Heart left ventricle (tissue), 13 donors: ENCODE measurements at regions not wholly inside any gene's neighbourhood (a gene's known extent, or its start where the extent isn't known, plus 50 kb on each side); places are given as distances from the start of the nearest gene placed in this dataset.

Experiments
- CTCF ChIP-seq, 12 donors: fragments of 200-600 bp; sonication (generic) in 4 of 12; IDR thresholded peaks; one replicate each; pipeline versions ENCODE4 v1.5.0 to v1.8.0; 2018 to 2022; ENCODE audit warnings: antibody characterized with exemption in 12 of 12, mild to moderate bottlenecking in 5 of 12
- POLR2A ChIP-seq, 2 donors: fragments of 450-650 bp; IDR thresholded peaks; one replicate each; pipeline ENCODE4 v1.6.1; 2017; ENCODE audit warnings: antibody characterized with exemption in 2 of 2, mild to moderate bottlenecking in 2 of 2, moderate library complexity in 2 of 2
- donor health status: ischemic (EF 13 %, LVEDD 7.1; RV severe dilation, severe dysfunction).
- donor health status: DM: no; HTN: yes; CAD: no.
- donor health status: DM: no; HTN: no; CAD: no.
- donor health status: ischemic (EF 25% LVEDD 6.9; RV normal size, moderate dysfunction).
- donor health status: ischemic (EF 25% LVEDD 5.7; RV mildly dilated, moderate dysfunction).
- donor health status: ischemic (EF 35%, LVEDD 5.7; RV mildly dilated, moderate dysfunction).
- donor health status: nonischemic (EF 11% LVEDD 7.7; RV severe dilation, severe dysfunction).
- donor health status: DM: yes; HTN: yes; CAD: no.
- donor health status: PGD.
- donor health status: ischemic (EF 29% LVEDD 5.4; RV normal size, mild dysfunction).
- donor health status: nonischemic (EF 23%, LVEDD 6.1; RV moderate dilation, normal function).

GRCh38 chr2:65706411-65706810, 274.0 kb upstream of the SPRED2 start:
- TF ChIP-seq CTCF (IDR thresholded peaks at IDR 0.05) (no peak), POLR2A (IDR thresholded peaks at IDR 0.05) (no peak)
